Breast epithelium (tissue), 3 donors: ENCODE measurements at regions not wholly inside any gene's neighbourhood (a gene's known extent, or its start where the extent isn't known, plus 50 kb on each side); places are given as distances from the start of the nearest gene placed in this dataset.

Source experiments
- CTCF ChIP-seq, 3 donors: fragments of 450-650 bp; IDR thresholded peaks; one replicate each; pipeline ENCODE4 v1.5.1; 2016 to 2017; ENCODE audit warnings: antibody characterized with exemption in 3 of 3, mild to moderate bottlenecking in 3 of 3, moderate library complexity in 3 of 3
- POLR2A ChIP-seq: fragments of 450-650 bp; IDR thresholded peaks from one replicate; pipeline ENCODE4 v1.6.1; 2016; ENCODE audit warnings: antibody characterized with exemption, mild to moderate bottlenecking, moderate library complexity
- POLR2AphosphoS5 ChIP-seq, 3 donors: sonication (generic); formaldehyde crosslinking; IDR thresholded peaks; one replicate each; pipeline ENCODE4 v1.6.1; 2017; ENCODE audit warnings: antibody characterized with exemption in 3 of 3

GRCh38 chr9:119611565-119611964 is 242.3 kb upstream of the BRINP1 start:
- no peak for TF ChIP-seq POLR2AphosphoS5 (IDR thresholded peaks at IDR 0.05)
- no peak for TF ChIP-seq CTCF (IDR thresholded peaks at IDR 0.05)
- TF ChIP-seq POLR2A = no peak
